ENCODE measurements at regions not wholly inside any gene's neighbourhood (a gene's known extent, or its start where the extent isn't known, plus 50 kb on each side); places are given as distances from the start of the nearest gene placed in this dataset.

GRCh38 chr14:71190770-71191374 lies 283.6 kb downstream of the PCNX1 start:
- Histone ChIP-seq H3F3A (ENCODE audit: insufficient read depth) (no peaks in the 10 kb centered on the region), H3K9ac (ENCODE audit: low read length) (no peak overlapping the region), H3K4me3 (ENCODE audit: insufficient read depth, low read length, poor library complexity, severe bottlenecking) (no peak overlapping the region), H3K36me3 (ENCODE audit: low read length) (no peaks in the 10 kb centered on the region), H3K4me2 (ENCODE audit: low read depth, low read length, poor library complexity, severe bottlenecking) (no peak overlapping the region), H3K9me2 (replicated peaks; ENCODE audit: insufficient read depth, low read length) (no peaks in the 10 kb centered on the region), H3K27ac (ENCODE audit: low read depth, low read length) (no peak overlapping the region), H2AFZ (ENCODE audit: low read depth, low read length, severe bottlenecking) (no peak overlapping the region), H3K79me2 (ENCODE audit: insufficient read depth, low read length) (no peaks in the 10 kb centered on the region), H3K27me3 (ENCODE audit: low read length) (no peaks in the 10 kb centered on the region), H4K20me1 (ENCODE audit: low read depth, low read length) (no peaks in the 10 kb centered on the region), H3K9me3 (ENCODE audit: insufficient read depth, low read length) (no peaks in the 10 kb centered on the region)
- no peak for TF ChIP-seq CTCF (IDR thresholded peaks at IDR 0.05; ENCODE audit: insufficient read depth, low read length, poor library complexity, severe bottlenecking)
- TF ChIP-seq EZH2phosphoT487 (conservative IDR thresholded peaks at IDR 0.05; ENCODE audit: low read length): no peak

GRCh38 chr14:71193663-71194062 lies 286.4 kb downstream of the PCNX1 start:
- no peak overlapping the region for H3K27ac ChIP-seq (ENCODE audit: low read depth, low read length)
- TF ChIP-seq CTCF (IDR thresholded peaks at IDR 0.05; ENCODE audit: insufficient read depth, low read length, poor library complexity, severe bottlenecking) (no peak), EZH2phosphoT487 (conservative IDR thresholded peaks at IDR 0.05; ENCODE audit: low read length) (no peak)
- H2AFZ ChIP-seq (ENCODE audit: low read depth, low read length, severe bottlenecking): no peak overlapping the region
- no peaks in the 10 kb centered on the region for H3K27me3 ChIP-seq (ENCODE audit: low read length)
- H3K9me3 ChIP-seq (ENCODE audit: insufficient read depth, low read length): no peaks in the 10 kb centered on the region
- H3K4me3 ChIP-seq (ENCODE audit: insufficient read depth, low read length, poor library complexity, severe bottlenecking): no peak overlapping the region
- H3K79me2 ChIP-seq (ENCODE audit: insufficient read depth, low read length): no peaks in the 10 kb centered on the region
- no peaks in the 10 kb centered on the region for H3F3A ChIP-seq (ENCODE audit: insufficient read depth)
- no peaks in the 10 kb centered on the region for H3K36me3 ChIP-seq (ENCODE audit: low read length)
- H3K9ac ChIP-seq (ENCODE audit: low read length): no peak overlapping the region
- H4K20me1 ChIP-seq (ENCODE audit: low read depth, low read length): no peaks in the 10 kb centered on the region
- H3K9me2 ChIP-seq (replicated peaks; ENCODE audit: insufficient read depth, low read length): no peaks in the 10 kb centered on the region
- H3K4me2 ChIP-seq (ENCODE audit: low read depth, low read length, poor library complexity, severe bottlenecking): no peak overlapping the region

- H2AFZ ChIP-seq (ENCODE audit: low read depth, low read length, severe bottlenecking): no peak overlapping the region
- no peaks in the 10 kb centered on the region for H3K27me3 ChIP-seq (ENCODE audit: low read length)
- H3K9me3 ChIP-seq (ENCODE audit: insufficient read depth, low read length): no peaks in the 10 kb centered on the region
- no peak overlapping the region for H3K4me2 ChIP-seq (ENCODE audit: low read depth, low read length, poor library complexity, severe bottlenecking)
- H4K20me1 ChIP-seq (ENCODE audit: low read depth, low read length): no peaks in the 10 kb centered on the region
- no peak overlapping the region for H3K9ac ChIP-seq (ENCODE audit: low read length)
- H3K79me2 ChIP-seq (ENCODE audit: insufficient read depth, low read length): no peaks in the 10 kb centered on the region
- no peaks in the 10 kb centered on the region for H3K36me3 ChIP-seq (ENCODE audit: low read length)
- H3K9me2 ChIP-seq (replicated peaks; ENCODE audit: insufficient read depth, low read length): no peaks in the 10 kb centered on the region
- no peak overlapping the region for H3K4me3 ChIP-seq (ENCODE audit: insufficient read depth, low read length, poor library complexity, severe bottlenecking)
- TF ChIP-seq EZH2phosphoT487 (conservative IDR thresholded peaks at IDR 0.05; ENCODE audit: low read length) (no peak), CTCF (IDR thresholded peaks at IDR 0.05; ENCODE audit: insufficient read depth, low read length, poor library complexity, severe bottlenecking) (no peak)
- no peaks in the 10 kb centered on the region for H3F3A ChIP-seq (ENCODE audit: insufficient read depth)
- no peak overlapping the region for H3K27ac ChIP-seq (ENCODE audit: low read depth, low read length)
These were observed 287.0 kb downstream of the PCNX1 start for GRCh38 chr14:71194251-71194650.

Data from SU-DHL-6 (cell line).